Fibroblast of mammary gland (primary cell): ENCODE measurements at regions not wholly inside any gene's neighbourhood (a gene's known extent, or its start where the extent isn't known, plus 50 kb on each side); places are given as distances from the start of the nearest gene placed in this dataset.
"Not testable (repeated sequence)": the region's sequence is repeated elsewhere in the genome, so short reads cannot be mapped to it uniquely, and the experiment has no call there.

ENCODE experiments used
- DNase-seq: peaks from one replicate; pipeline ENCODE4 v3.0.0-alpha.2; 2010; ENCODE audit warnings: low read depth
- H3K4me3 ChIP-seq: 2 replicates; pipeline ENCODE4 v1.5.1; 2011; ENCODE audit warnings: low read depth, mild to moderate bottlenecking, low read length, moderate library complexity; ENCODE audit not compliant: control insufficient read depth
- TF ChIP-seq, protein P1 (sequence below): conservative IDR thresholded peaks from 2 replicates; pipeline ENCODE4 v1.5.1; 2011; ENCODE audit warnings: low read depth, low read length, inconsistent platforms; ENCODE audit not compliant: control insufficient read depth, insufficient read depth

- H3K4me3 ChIP-seq = no peak overlapping the region
- TF ChIP-seq, protein P1, sequence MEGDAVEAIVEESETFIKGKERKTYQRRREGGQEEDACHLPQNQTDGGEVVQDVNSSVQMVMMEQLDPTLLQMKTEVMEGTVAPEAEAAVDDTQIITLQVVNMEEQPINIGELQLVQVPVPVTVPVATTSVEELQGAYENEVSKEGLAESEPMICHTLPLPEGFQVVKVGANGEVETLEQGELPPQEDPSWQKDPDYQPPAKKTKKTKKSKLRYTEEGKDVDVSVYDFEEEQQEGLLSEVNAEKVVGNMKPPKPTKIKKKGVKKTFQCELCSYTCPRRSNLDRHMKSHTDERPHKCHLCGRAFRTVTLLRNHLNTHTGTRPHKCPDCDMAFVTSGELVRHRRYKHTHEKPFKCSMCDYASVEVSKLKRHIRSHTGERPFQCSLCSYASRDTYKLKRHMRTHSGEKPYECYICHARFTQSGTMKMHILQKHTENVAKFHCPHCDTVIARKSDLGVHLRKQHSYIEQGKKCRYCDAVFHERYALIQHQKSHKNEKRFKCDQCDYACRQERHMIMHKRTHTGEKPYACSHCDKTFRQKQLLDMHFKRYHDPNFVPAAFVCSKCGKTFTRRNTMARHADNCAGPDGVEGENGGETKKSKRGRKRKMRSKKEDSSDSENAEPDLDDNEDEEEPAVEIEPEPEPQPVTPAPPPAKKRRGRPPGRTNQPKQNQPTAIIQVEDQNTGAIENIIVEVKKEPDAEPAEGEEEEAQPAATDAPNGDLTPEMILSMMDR = no peak
- no peak for DNase-seq
Observed at GRCh38 chr5:36531401-36531800, 75.0 kb upstream of the SLC1A3 start.

DNA sequence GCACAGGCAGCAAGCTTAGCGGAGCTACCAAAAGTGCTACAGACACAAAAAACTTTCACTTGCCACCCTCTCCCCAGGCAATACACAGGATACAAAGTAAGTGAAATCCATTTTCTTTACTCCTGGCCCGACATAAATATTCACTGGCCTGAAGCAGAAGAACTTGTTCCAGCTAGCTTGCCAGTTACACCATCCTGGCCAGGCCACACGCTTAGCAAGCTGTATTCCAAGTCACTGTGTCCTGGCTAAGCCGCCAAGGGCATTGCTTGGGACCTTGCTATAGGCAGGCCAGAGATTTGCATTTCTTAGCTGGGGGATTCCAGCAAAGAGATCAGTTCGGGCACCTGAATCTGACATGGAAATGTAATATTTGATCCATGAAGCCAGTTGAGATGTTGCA is 71.0 kb upstream of the SLC1A3 start:
- no peak for DNase-seq
- no peak overlapping the region for H3K4me3 ChIP-seq
- TF ChIP-seq, protein P1 = no peak

- TF ChIP-seq, protein P1 = no peak
- no peak overlapping the region for H3K4me3 ChIP-seq
- no peak for DNase-seq
Observed at GRCh38 chr5:36535859-36536615, 70.4 kb upstream of the SLC1A3 start.

GRCh38 chr5:36536616-36537005 is 69.8 kb upstream of the SLC1A3 start:
- TF ChIP-seq, protein P1 = no peak
- no peak overlapping the region for H3K4me3 ChIP-seq
- no peak for DNase-seq

- H3K4me3 ChIP-seq = no peak overlapping the region
- DNase-seq = no peak
- TF ChIP-seq, protein P1 = no peak
Observed at GRCh38 chr5:36537724-36538123, 68.7 kb upstream of the SLC1A3 start.

DNA sequence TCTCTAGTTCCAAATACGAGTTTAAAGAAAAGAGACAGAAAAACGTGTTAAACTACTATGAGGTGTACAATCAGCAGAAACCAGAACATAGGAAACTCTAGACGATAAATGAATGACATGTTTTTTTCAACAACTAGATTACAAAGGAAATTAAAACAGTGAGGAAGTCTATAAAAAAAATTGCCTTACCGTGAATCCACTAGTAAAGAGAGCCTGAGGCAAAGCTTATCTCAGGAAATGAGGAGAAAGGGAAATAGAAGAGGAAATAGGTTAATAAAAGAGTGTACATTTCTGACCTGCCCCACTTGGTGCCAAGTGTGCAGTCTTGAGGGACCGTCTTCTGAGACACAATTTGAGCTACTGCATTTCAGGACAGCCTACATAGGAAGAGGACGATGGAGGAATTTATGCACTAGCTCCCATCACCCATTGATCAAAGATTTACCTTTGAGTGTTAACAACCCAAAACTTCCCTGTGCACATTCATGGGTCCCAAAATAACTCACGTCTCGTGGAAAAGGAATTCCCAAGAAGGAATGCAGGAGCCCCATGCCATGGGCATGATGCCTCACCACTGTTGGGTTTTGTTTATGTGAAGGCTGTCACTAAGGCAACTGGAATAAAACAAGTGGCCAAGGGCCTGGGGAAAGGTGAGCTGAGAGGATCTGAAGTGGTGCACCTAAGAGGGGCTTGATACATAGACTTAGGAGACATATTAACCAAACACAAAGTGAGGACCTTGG is 53.6 kb upstream of the SLC1A3 start:
- TF ChIP-seq, protein P1 = no peak
- no peak overlapping the region for H3K4me3 ChIP-seq
- DNase-seq = no peak

DNA sequence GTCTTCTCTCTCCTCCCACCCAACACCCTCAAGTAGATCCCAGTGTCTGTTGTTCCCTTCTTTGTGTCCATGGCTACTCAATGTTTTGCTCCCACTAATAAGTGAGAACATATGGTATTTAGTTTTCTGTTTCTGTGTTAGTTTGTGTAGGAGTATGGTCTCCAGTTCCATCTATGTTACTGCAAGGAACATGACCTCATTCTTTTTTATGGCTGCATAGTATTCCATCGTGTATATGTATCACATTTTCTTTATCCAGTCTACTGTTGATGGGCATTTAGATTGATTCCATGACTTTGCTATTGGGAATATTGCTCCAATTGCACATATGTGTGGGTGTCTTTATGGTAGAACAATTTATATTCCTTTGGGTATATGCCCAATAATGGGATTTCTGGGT is 51.4 kb upstream of the SLC1A3 start:
- not testable (repeated sequence) for DNase-seq, H3K4me3 ChIP-seq
